Thyroid gland (tissue), 4 donors: ENCODE measurements at regions not wholly inside any gene's neighbourhood (a gene's known extent, or its start where the extent isn't known, plus 50 kb on each side); places are given as distances from the start of the nearest gene placed in this dataset.

ENCODE experiments used
- CTCF ChIP-seq, 6 experiments: fragments of 200-600 bp in 3 of 6; fragments of 450-650 bp in 3 of 6; sonication (generic) in 3 of 6; IDR thresholded peaks; one replicate each; pipeline ENCODE4 v1.5.1; 2016 to 2019; ENCODE audit warnings: antibody characterized with exemption in 6 of 6, mild to moderate bottlenecking in 2 of 6, inconsistent platforms in 1 of 6, moderate library complexity in 1 of 6
- POLR2A ChIP-seq, 2 donors: fragments of 450-650 bp; IDR thresholded peaks; one replicate each; pipeline ENCODE4 v1.6.1; 2017; ENCODE audit warnings: antibody characterized with exemption in 2 of 2, mild to moderate bottlenecking in 2 of 2, moderate library complexity in 1 of 2

- TF ChIP-seq CTCF (IDR thresholded peaks at IDR 0.05) (no peak), POLR2A (IDR thresholded peaks at IDR 0.05) (no peak)
These were observed 176.1 kb downstream of the GABRG2 start for GRCh38 chr5:162243651-162244050.
